ENCODE measurements at regions not wholly inside any gene's neighbourhood (a gene's known extent, or its start where the extent isn't known, plus 50 kb on each side); places are given as distances from the start of the nearest gene placed in this dataset.

DNA sequence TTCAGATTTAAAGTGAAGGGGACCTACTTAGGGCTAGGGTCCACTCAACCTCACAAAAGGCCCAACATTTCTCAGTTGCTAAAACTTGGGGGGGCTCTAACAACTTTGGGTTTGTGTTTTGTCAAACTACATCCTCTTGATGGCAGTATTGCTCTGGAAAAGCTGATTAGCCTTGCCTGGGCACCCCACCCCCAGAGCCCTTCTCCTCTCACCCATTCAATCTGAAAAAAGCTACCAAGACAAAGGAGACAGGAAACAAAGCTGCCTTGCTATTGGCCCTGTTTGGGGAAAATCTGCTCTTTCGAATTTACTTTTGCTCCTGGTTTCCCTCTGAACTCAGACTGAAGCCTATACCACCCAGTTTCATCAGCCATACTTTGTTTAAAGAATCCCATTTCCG lies 195.2 kb upstream of the STK26 start:
- DNase-seq (ENCODE audit: low read depth in 1 of 2, low spot score in 1 of 2): peak in 1 of 2 experiments; percentile 63
- TF ChIP-seq, protein P1, sequence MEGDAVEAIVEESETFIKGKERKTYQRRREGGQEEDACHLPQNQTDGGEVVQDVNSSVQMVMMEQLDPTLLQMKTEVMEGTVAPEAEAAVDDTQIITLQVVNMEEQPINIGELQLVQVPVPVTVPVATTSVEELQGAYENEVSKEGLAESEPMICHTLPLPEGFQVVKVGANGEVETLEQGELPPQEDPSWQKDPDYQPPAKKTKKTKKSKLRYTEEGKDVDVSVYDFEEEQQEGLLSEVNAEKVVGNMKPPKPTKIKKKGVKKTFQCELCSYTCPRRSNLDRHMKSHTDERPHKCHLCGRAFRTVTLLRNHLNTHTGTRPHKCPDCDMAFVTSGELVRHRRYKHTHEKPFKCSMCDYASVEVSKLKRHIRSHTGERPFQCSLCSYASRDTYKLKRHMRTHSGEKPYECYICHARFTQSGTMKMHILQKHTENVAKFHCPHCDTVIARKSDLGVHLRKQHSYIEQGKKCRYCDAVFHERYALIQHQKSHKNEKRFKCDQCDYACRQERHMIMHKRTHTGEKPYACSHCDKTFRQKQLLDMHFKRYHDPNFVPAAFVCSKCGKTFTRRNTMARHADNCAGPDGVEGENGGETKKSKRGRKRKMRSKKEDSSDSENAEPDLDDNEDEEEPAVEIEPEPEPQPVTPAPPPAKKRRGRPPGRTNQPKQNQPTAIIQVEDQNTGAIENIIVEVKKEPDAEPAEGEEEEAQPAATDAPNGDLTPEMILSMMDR (IDR thresholded peaks at IDR 0.05; ENCODE audit: insufficient read depth, low read length): peak; percentile 18
- TF ChIP-seq POLR2AphosphoS5 (IDR thresholded peaks at IDR 0.05; ENCODE audit: low read depth): no peak
- no peaks in the 10 kb centered on the region for H3K27me3 ChIP-seq (ENCODE audit: insufficient read depth, poor library complexity, severe bottlenecking)
- peak overlapping the region; percentile 71 for H3K27ac ChIP-seq (replicated peaks)
- H3K4me3 ChIP-seq (replicated peaks; ENCODE audit: insufficient read depth, low read length): peak overlapping the region; percentile 49

DNA sequence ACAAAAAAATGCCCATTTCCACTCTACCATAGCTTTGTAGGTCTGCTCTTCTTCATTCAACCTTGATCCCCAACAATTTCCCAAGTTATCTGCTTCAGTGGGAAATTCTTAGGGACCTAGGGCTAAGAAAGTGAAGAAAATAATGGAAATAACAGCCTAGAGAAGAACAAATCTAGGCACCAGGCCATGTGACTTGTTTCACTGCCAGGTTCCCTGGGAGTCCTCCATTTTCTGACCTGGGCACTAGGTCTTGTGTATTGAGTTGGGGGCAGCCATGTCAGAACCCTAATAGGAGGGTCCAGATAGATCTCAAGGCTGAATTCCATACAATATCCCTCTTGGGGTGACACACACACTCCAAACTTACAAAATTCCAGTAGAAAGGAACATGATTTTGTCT lies 194.6 kb upstream of the STK26 start:
- DNase-seq (ENCODE audit: low read depth in 1 of 2, low spot score in 1 of 2): peak in 1 of 2 experiments; percentile 16
- Histone ChIP-seq H3K27me3 (ENCODE audit: insufficient read depth, poor library complexity, severe bottlenecking) (no peaks in the 10 kb centered on the region), H3K27ac (replicated peaks) (peak overlapping the region; percentile 71), H3K4me3 (replicated peaks; ENCODE audit: insufficient read depth, low read length) (peak overlapping the region; percentile 49)
- TF ChIP-seq POLR2AphosphoS5 (IDR thresholded peaks at IDR 0.05; ENCODE audit: low read depth) (no peak), GABPA (IDR thresholded peaks at IDR 0.05; ENCODE audit: low read depth) (no peak)
- TF ChIP-seq, protein P2, sequence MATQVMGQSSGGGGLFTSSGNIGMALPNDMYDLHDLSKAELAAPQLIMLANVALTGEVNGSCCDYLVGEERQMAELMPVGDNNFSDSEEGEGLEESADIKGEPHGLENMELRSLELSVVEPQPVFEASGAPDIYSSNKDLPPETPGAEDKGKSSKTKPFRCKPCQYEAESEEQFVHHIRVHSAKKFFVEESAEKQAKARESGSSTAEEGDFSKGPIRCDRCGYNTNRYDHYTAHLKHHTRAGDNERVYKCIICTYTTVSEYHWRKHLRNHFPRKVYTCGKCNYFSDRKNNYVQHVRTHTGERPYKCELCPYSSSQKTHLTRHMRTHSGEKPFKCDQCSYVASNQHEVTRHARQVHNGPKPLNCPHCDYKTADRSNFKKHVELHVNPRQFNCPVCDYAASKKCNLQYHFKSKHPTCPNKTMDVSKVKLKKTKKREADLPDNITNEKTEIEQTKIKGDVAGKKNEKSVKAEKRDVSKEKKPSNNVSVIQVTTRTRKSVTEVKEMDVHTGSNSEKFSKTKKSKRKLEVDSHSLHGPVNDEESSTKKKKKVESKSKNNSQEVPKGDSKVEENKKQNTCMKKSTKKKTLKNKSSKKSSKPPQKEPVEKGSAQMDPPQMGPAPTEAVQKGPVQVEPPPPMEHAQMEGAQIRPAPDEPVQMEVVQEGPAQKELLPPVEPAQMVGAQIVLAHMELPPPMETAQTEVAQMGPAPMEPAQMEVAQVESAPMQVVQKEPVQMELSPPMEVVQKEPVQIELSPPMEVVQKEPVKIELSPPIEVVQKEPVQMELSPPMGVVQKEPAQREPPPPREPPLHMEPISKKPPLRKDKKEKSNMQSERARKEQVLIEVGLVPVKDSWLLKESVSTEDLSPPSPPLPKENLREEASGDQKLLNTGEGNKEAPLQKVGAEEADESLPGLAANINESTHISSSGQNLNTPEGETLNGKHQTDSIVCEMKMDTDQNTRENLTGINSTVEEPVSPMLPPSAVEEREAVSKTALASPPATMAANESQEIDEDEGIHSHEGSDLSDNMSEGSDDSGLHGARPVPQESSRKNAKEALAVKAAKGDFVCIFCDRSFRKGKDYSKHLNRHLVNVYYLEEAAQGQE (IDR thresholded peaks at IDR 0.05; ENCODE audit: insufficient replicate concordance, low read depth): no peak
- TF ChIP-seq, protein P1 (IDR thresholded peaks at IDR 0.05; ENCODE audit: insufficient read depth, low read length): no peak

DNA sequence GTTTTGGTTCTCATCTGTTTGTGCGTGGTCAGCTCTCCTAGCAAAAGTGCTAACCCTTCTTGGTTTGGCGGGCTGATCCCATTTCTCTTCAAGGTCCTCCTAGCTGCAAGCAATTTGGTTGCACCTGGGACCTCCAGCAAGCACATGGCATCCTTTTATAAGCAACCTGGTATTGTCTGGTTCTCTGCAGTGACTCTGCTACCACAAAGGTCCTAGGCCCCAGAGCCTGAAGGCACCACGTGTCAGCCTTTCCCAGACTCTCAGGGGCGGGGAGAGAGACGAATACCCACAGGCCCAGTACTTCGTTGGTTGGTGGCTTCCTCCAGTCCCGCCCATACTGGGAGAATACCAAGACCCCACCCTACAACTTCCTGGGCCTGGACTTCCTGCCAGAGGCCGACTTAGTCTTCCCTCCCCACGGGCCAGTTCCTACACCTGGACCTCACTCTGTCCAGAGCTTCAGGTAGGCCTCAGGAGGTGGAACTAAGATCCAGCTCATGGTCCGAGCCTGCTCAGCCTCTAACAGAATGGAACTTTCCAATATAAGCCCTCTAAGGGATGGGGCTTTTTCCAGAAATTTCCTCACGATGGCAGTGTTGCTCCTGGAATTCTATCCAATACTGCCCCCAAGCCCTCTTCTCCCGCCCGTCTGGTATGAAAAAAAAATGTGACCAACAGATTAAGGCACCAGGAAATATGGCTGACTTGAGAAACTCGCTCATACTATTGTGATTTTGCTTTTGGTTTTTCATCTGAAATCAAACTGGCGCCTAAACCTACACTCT lies 192.5 kb upstream of the STK26 start:
- peak; percentile 87 to 91 for DNase-seq (ENCODE audit: low read depth in 1 of 2, low spot score in 1 of 2)
- H3K27ac ChIP-seq (replicated peaks): peak overlapping the region; percentile 71
- peak overlapping the region; percentile 49 for H3K4me3 ChIP-seq (replicated peaks; ENCODE audit: insufficient read depth, low read length)
- H3K27me3 ChIP-seq (ENCODE audit: insufficient read depth, poor library complexity, severe bottlenecking): no peaks in the 10 kb centered on the region
- peak; percentile 47 for TF ChIP-seq GABPA (IDR thresholded peaks at IDR 0.05; ENCODE audit: low read depth)
- TF ChIP-seq SPI1 (IDR thresholded peaks at IDR 0.05; ENCODE audit: borderline replicate concordance, low read depth): no peak
- TF ChIP-seq POLR2AphosphoS5 (IDR thresholded peaks at IDR 0.05; ENCODE audit: low read depth): peak; percentile 38; the same call in 1 of the 2 replicates
- TF ChIP-seq, protein P1 (IDR thresholded peaks at IDR 0.05; ENCODE audit: insufficient read depth, low read length): peak; percentile 5
- TF ChIP-seq, protein P2 (IDR thresholded peaks at IDR 0.05; ENCODE audit: insufficient replicate concordance, low read depth): no peak

DNA sequence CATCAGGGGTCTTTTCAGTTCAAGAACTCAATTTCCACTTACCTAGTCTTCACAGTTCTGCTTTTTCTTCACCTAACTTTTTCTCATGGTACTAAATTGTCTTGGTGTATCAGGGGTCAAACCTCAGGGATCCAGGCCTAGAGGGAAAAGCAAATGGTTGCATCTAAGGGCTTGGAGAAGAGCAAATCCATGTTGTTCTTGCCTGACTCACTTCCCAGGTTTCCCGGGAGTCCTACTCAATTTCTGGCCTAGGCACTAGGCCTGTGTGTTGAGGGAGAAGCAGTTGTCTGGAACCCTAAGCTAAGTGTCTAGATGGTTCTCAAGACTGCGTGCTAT lies 191.9 kb upstream of the STK26 start:
- H3K27ac ChIP-seq (replicated peaks): peak overlapping the region; percentile 71
- H3K4me3 ChIP-seq (replicated peaks; ENCODE audit: insufficient read depth, low read length): peak overlapping the region; percentile 49
- TF ChIP-seq, protein P2 (IDR thresholded peaks at IDR 0.05; ENCODE audit: insufficient replicate concordance, low read depth): no peak
- TF ChIP-seq POLR2AphosphoS5 (IDR thresholded peaks at IDR 0.05; ENCODE audit: low read depth): no peak
- TF ChIP-seq GABPA (IDR thresholded peaks at IDR 0.05; ENCODE audit: low read depth): no peak
- TF ChIP-seq SPI1 (IDR thresholded peaks at IDR 0.05; ENCODE audit: borderline replicate concordance, low read depth): no peak
- TF ChIP-seq, protein P1 (IDR thresholded peaks at IDR 0.05; ENCODE audit: insufficient read depth, low read length): no peak
- H3K27me3 ChIP-seq (ENCODE audit: insufficient read depth, poor library complexity, severe bottlenecking): no peaks in the 10 kb centered on the region
- no peak for DNase-seq (ENCODE audit: low read depth in 1 of 2, low spot score in 1 of 2)
